ENCODE measurements at regions not wholly inside any gene's neighbourhood (a gene's known extent, or its start where the extent isn't known, plus 50 kb on each side); places are given as distances from the start of the nearest gene placed in this dataset.

GRCh38 chr2:187213798-187214197, 234.3 kb downstream of the CALCRL start:
- TF ChIP-seq CTCF (IDR thresholded peaks at IDR 0.05; ENCODE audit: insufficient read depth, low read length, poor library complexity, severe bottlenecking): no peak
- no peak for TF ChIP-seq EZH2phosphoT487 (conservative IDR thresholded peaks at IDR 0.05; ENCODE audit: low read length)
